ENCODE measurements at regions not wholly inside any gene's neighbourhood (a gene's known extent, or its start where the extent isn't known, plus 50 kb on each side); places are given as distances from the start of the nearest gene placed in this dataset.
A peak's percentile ranks its signal among the peaks of the same experiment; 100 is the strongest.
"Not testable (repeated sequence)": the region's sequence is repeated elsewhere in the genome, so short reads cannot be mapped to it uniquely, and the experiment has no call there.

GRCh38 chr7:64469673-64470072 lies 93.2 kb downstream of the ZNF680 start:
- DNase-seq (no peak), ATAC-seq (no peak)
- Histone ChIP-seq H3K4me3 (no peak overlapping the region), H3K4me1 (no peaks in the 10 kb centered on the region), H3K27me3 (ENCODE audit: insufficient read depth in 3 of 3, low read length in 2 of 3) (no peaks in the 10 kb centered on the region), H3K36me3 (ENCODE audit: insufficient read depth in 1 of 2, low read depth in 1 of 2) (no peaks in the 10 kb centered on the region), H3K27ac (no peak overlapping the region), H3K9me3 (no peaks in the 10 kb centered on the region)
- TF ChIP-seq CTCF (IDR thresholded peaks at IDR 0.05), result no peak
- WGBS, 3 donors, result 32 to 70% (median 56%) methylated on average over 1 of the region's 1 CpG
- intact Hi-C loops (cut with DNase I), result no loop called here

- intact Hi-C loops (cut with DNase I), result no loop called here
- no peak overlapping the region for H3K27ac ChIP-seq
- no peaks in the 10 kb centered on the region for H3K9me3 ChIP-seq
- DNase-seq, result no peak
- H3K27me3 ChIP-seq (ENCODE audit: insufficient read depth in 3 of 3, low read length in 2 of 3), result no peaks in the 10 kb centered on the region
- H3K4me3 ChIP-seq, result no peak overlapping the region
- no peaks in the 10 kb centered on the region for H3K36me3 ChIP-seq (ENCODE audit: insufficient read depth in 1 of 2, low read depth in 1 of 2)
- no peaks in the 10 kb centered on the region for H3K4me1 ChIP-seq
- 76 to 89% (median 85%) methylated on average over 1 of the region's 1 CpG for WGBS, 3 donors
- TF ChIP-seq CTCF (IDR thresholded peaks at IDR 0.05), result no peak
- no peak for ATAC-seq
Observed at GRCh38 chr7:64465551-64465950, 97.3 kb downstream of the ZNF680 start.

- Histone ChIP-seq H3K4me3 (peak overlapping the region; percentile 57), H3K27me3 (ENCODE audit: insufficient read depth in 3 of 3, low read length in 2 of 3) (no peaks in the 10 kb centered on the region), H3K9me3 (no peaks in the 10 kb centered on the region), H3K4me1 (no peaks in the 10 kb centered on the region), H3K36me3 (ENCODE audit: insufficient read depth in 1 of 2, low read depth in 1 of 2) (no peaks in the 10 kb centered on the region), H3K27ac (no peak overlapping the region)
- intact Hi-C loops (cut with DNase I), result no loop called here
- no peak for TF ChIP-seq CTCF (IDR thresholded peaks at IDR 0.05)
- WGBS, 3 donors, result 14 to 32% (median 29%) methylated on average over 38 of the region's 38 CpGs
- peak; percentile 70 for DNase-seq
- ATAC-seq, result peak; percentile 54 to 86 (median 66)
Observed at GRCh38 chr7:64463636-64464375, 99.1 kb downstream of the ZNF680 start.

GRCh38 chr7:64459858-64460257 lies 103.0 kb downstream of the ZNF680 start:
- H3K27me3 ChIP-seq (ENCODE audit: insufficient read depth in 3 of 3, low read length in 2 of 3); H3K4me1 ChIP-seq; H3K4me3 ChIP-seq; H3K36me3 ChIP-seq (ENCODE audit: insufficient read depth in 1 of 2, low read depth in 1 of 2); intact Hi-C loops (cut with DNase I); ATAC-seq; H3K27ac ChIP-seq; H3K9me3 ChIP-seq; DNase-seq: not testable (repeated sequence)
- 77 to 85% (median 83%) methylated on average over 5 of the region's 5 CpGs for WGBS, 3 donors

GRCh38 chr7:64433590-64433989 lies 119.8 kb downstream of the ZNF736 start:
- ATAC-seq (no peak), DNase-seq (no peak)
- Histone ChIP-seq H3K36me3 (ENCODE audit: insufficient read depth in 1 of 2, low read depth in 1 of 2) (no peaks in the 10 kb centered on the region), H3K27me3 (ENCODE audit: insufficient read depth in 3 of 3, low read length in 2 of 3) (no peaks in the 10 kb centered on the region), H3K4me3 (no peak overlapping the region), H3K27ac (no peak overlapping the region), H3K4me1 (no peaks in the 10 kb centered on the region), H3K9me3 (no peaks in the 10 kb centered on the region)
- TF ChIP-seq CTCF (IDR thresholded peaks at IDR 0.05), result no peak
- intact Hi-C loops (cut with DNase I), result no loop called here
- WGBS, 3 donors, result 86 to 88% (median 86%) methylated on average over 14 of the region's 14 CpGs
